GM19395 (cell line): ENCODE measurements at regions not wholly inside any gene's neighbourhood (a gene's known extent, or its start where the extent isn't known, plus 50 kb on each side); places are given as distances from the start of the nearest gene placed in this dataset.
"Not testable (repeated sequence)": the region's sequence is repeated elsewhere in the genome, so short reads cannot be mapped to it uniquely, and the experiment has no call there.

ENCODE experiments used
- ATAC-seq: cut with Tn5 transposase; IDR thresholded peaks from one replicate; pipeline ENCODE4 v1.9.1; 2021; ENCODE audit warnings: mild to moderate bottlenecking, moderate library complexity; ENCODE audit not compliant: unreplicated experiment

DNA sequence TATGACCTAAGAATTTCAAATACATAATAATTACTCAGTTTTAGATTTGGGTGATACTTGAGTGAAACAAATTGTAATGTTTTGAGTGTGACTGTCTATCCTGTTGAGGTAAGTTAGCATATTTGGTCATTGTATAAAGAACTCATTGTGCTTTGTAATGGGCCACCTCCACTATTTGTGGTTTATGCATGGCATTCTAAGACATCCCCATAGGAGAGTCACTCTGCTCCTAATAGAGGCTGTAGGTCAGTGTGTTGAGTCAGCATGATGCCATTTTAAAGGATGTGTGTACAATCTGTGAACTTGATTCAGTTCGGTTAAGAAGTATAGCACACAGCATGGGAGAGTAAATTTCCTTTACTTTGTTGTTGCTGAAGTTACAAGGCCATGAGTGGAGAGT lies 1112.4 kb downstream of the JRKL start:
- no peak for ATAC-seq

- no peak for ATAC-seq
Measured at GRCh38 chr11:97506076-97506759, 1116.4 kb downstream of the JRKL start.

DNA sequence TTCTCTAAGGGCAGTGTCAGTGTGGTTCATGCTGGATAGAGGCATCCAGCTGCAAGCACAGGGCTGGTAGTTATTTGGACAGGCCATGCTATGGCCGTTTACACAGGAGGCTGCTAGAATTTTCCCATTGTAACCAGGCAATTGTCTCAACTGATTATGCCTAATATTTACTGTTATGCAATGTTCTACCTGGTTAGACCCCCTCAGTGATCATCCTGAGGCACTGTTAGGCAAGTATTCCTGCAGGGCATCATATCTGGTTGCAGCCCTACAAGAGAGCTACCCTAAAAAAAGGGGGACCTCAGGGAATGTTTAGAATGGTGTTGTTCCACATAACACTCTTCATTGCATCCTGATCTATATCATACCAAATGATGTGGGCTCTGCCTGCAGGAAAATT lies 1124.6 kb downstream of the JRKL start:
- ATAC-seq = no peak

- no peak for ATAC-seq
Measured at GRCh38 chr11:97516688-97517087, 1126.9 kb downstream of the JRKL start.

- no peak for ATAC-seq
Measured at GRCh38 chr11:97525273-97525672, 1135.5 kb downstream of the JRKL start.

DNA sequence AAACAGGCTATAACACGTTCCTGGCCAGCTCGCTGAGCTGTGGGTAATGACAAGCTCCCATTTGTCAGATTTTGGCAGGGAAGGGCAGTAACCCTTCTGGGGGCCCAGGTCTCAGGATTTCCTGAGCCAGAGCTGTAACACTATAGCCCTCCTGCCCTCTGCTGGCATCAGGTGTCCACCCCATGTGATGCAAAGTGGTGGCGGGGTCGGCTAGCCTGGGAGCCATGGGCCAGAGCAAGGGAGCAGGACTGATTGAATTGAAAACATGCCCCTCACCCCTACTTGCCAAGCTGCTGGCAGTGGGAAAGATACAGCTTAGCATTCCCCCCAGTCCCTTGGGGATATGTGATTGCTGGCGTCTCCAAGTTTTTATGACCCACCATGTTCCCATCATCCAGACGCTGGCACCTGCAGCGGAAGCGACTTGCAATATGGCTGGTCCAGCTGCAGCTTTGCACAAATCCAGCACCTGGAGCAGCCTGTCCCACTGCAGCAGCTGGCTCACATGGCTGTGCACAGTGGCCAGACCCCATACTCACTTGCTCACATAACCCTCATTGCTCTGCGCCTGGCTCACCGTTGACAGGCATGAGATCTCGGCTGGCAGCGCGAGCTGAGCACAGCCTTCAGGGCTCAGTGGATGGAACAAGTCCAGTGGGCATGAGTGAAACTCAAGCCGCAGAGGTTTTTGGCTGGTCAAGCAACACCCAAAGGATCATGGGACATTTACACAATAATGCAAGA lies 1147.8 kb downstream of the JRKL start:
- ATAC-seq = no peak

DNA sequence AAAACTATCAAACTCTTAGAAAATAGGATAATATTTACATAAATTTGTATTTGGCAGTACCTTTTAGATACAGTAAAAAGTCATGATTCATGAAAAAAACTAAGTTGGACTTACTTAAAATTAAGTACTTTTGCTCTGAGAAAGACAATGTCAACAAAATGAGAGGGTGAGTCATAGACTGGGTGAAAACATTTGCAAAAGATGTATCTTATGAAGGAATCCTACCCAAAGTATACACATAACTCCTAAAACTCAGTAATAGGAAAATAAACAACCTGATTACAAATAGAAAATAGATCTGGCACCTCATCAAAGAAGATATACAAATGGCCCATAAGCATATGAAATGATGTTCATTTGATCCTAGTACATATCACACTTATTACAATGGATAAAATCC lies 1154.6 kb downstream of the JRKL start:
- no peak for ATAC-seq

GRCh38 chr11:97548280-97548679 lies 1158.5 kb downstream of the JRKL start:
- no peak for ATAC-seq

GRCh38 chr11:97557399-97557798 lies 1167.6 kb downstream of the JRKL start:
- no peak for ATAC-seq

DNA sequence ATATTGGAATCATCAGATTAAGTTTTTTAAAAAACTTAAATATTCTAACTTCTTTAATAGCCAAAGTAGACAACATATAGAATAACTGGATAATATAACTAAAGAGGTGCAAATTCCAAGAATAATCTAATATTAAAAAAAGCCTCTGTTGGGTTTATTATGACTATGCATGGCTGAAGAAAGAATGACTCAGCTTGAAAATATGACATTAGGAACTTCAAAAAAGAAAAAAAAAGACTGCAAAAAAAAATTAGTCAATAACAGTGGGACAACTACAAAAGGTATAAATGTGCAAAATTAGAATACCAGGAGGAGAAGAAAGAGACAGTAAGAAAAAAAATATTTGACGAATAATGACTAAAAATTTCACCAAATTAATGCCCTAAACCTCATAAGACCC lies 1178.0 kb downstream of the JRKL start:
- ATAC-seq = no peak

- no peak for ATAC-seq
Measured at GRCh38 chr11:97570636-97571035, 1180.8 kb downstream of the JRKL start.

DNA sequence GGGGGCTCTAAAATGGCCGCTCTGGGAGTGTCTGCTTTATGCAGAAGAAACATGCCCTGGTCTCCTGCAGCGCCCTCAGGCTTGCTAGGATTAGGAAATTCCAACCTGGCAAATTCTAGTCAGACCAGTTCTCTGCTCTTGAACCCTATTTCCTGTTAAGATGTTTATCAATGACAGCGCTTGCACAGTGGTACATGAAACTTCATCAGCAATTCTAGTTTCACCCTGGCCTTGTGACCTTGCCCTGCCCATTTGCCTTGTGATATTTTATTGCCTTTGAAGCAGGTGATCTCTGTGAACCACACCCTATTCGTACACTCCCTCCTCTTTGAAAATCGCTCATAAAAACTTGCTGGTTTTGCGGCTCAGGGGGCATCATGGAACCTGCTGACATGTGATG lies 1184.0 kb downstream of the JRKL start:
- not testable (repeated sequence) for ATAC-seq

- ATAC-seq = no peak
Measured at GRCh38 chr11:97574976-97575665, 1185.3 kb downstream of the JRKL start.

- no peak for ATAC-seq
Measured at GRCh38 chr11:97607291-97608000, 1217.6 kb downstream of the JRKL start.

DNA sequence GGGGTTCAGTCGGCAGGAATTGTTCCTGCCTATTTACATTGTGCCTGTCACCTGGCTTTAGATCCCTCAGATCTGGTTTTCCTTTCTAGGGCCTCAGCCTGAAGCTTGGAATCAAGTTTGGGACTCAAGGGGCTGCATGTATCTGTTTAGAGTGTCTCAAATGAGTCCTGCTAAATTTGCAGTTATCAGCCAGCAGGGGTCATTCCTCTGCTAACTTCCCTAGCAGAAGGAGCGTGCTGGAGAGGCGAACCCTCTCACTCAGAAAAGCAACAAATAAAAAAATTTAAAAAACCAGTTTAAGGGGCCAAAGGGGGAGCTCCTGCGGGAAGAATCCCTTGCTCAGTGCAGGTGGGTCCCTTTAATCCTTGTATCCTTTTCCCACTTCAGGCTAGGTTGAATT lies 1220.2 kb downstream of the JRKL start:
- no peak for ATAC-seq

DNA sequence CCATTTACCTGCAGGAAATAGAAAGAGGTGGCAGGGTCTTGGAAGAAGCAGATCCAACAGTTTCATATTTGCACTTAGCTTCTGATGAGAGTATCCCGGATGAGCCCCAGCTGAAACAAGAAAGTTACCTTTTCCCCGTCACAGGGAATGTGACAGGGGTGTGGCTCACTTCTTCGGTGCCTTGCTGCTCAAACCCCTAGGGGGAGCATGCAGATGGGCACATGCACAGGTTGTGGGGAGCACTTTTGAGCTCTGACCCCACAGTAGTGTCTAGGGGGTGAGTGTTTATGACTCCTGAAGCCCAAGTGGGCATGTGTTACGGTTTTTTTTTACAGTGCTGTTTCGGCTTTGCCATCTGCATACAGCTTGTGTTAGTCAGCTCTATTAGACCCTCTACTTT lies 1221.0 kb downstream of the JRKL start:
- ATAC-seq = no peak

DNA sequence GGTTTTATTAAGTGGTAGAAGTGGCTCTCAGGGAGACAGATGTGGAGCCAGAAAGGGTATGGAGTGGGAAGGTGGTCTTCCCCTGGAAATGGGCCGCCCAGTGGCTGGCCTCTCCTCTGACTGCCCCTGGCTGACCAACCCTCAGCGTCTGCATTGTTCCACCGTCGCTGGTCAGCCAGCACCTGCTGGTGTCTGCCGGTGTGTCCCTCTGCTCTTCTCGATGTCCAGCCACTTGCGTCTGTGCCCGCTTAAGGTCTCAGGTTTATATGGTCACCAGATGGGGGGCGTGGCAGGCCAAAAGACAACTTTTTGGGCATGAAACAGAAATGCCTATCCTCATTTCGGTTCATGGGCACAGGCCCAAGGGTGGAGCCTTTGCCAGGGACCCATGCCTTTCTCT lies 1221.5 kb downstream of the JRKL start:
- ATAC-seq = no peak

DNA sequence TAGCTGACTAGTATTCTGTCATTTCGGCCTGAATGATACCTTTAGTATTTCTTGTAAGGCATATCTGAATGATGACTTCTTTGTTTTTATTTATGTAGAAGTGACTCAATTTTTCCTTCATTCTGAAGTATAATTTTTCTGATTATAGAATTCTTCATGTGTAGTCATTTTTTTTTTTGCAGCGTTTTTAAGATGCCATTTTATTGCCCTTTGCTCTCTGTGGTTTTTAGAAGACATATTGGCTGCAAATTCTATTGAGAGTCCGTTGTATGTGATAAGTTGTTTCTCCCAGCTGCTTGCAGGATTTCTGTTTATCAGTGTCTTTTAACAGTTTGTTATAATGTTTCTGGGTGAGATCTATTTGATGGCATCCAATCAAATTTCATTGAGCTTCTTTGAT lies 1224.8 kb downstream of the JRKL start:
- ATAC-seq = no peak

DNA sequence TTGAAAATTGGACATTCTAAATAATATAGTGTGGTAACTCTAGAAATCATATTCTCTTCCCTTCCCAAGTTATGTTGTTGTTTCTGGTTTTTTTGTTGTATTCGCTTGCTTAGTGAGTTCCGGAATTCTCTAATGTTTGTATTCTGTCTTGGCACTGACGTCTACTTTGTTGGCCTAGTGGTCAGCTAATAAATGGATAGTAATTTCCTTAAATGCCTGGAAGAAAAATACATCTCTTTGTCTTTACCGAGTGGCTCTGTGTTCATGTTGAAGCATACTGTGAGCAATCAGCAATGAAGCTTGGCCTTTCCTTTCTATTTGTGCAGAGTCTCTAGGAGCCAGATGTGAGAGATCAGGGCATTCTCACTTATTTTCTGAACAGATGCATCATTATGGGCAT lies 1225.7 kb downstream of the JRKL start:
- ATAC-seq = no peak

- ATAC-seq = no peak
Measured at GRCh38 chr11:97617031-97617430, 1227.2 kb downstream of the JRKL start.

GRCh38 chr11:97620007-97620406 lies 1230.2 kb downstream of the JRKL start:
- ATAC-seq = no peak
